GM12878 (cell line): ENCODE measurements at regions not wholly inside any gene's neighbourhood (a gene's known extent, or its start where the extent isn't known, plus 50 kb on each side); places are given as distances from the start of the nearest gene placed in this dataset.

Experiments used
- ATAC-seq: fragments of 200-7000 bp; cut with Tn5 transposase; 3 replicates; pipeline ENCODE4 v1.9.1; 2020; ENCODE audit warnings: mild to moderate bottlenecking, moderate library complexity
- BruUV-seq: library from RNA; stranded (reverse); fragments of 400-500 nt; replicated peaks from 2 replicates; lab custom pipeline; 2021; lab: Mats Ljungman, UMichigan
- CTCF ChIA-PET: fragments of 300-600 bp; sonication (Branson Sonifier 250); formaldehyde crosslinking; extraction: SDS; loops from one replicate; lab custom pipeline; 2021; ENCODE audit warnings: inconsistent platforms; lab: Yijun Ruan, JAX
- POLR2A ChIA-PET: fragments of 350-600 bp; formaldehyde crosslinking; extraction: SDS; loops from one replicate; lab custom pipeline; 2021; ENCODE audit warnings: inconsistent platforms; lab: Charles Lee
- RAD21 ChIA-PET: fragments of 300-600 bp; sonication (Branson Sonifier 250); formaldehyde crosslinking; loops from one replicate; lab custom pipeline; 2023; ENCODE audit warnings: antibody characterized with exemption; ENCODE audit not compliant: unreplicated experiment; lab: Charles Lee
- SMC1A ChIA-PET: fragments of 300-600 bp; sonication (Branson Sonifier 250); formaldehyde crosslinking; loops from one replicate; lab custom pipeline; 2023; ENCODE audit not compliant: unreplicated experiment, uncharacterized antibody; lab: Charles Lee
- DNase-seq: peaks from one replicate; pipeline ENCODE4 v3.0.0-alpha.2; 2011; ENCODE audit warnings: low read depth, low spot score
- FAIRE-seq: peaks from 3 replicates; lab custom pipeline; 2011; peaks lifted over from hg19 to GRCh38; lab: Jason Lieb, UNC
- H2AFZ ChIP-seq: 2 replicates; pipeline ENCODE4 v1.6.0; 2011; ENCODE audit warnings: low read depth, low read length, control low read depth; ENCODE audit not compliant: control insufficient read depth
- H3K27ac ChIP-seq: 2 replicates; pipeline ENCODE4 v1.5.1; 2011; ENCODE audit warnings: control low read depth; ENCODE audit not compliant: control insufficient read depth, insufficient read depth
- H3K27me3 ChIP-seq, 2 experiments: replicated peaks in 1 of 2; 2 replicates each; pipeline versions ENCODE4 v1.6.0 to v1.6.1; 2011; ENCODE audit warnings: low read length in 1 of 2; ENCODE audit not compliant: control insufficient read depth in 2 of 2, insufficient read depth in 2 of 2
- H3K36me3 ChIP-seq, 2 experiments: 2 replicates each; pipeline ENCODE4 v1.5.1; 2011; ENCODE audit warnings: low read length in 1 of 2; ENCODE audit not compliant: control insufficient read depth in 2 of 2, insufficient read depth in 2 of 2
- H3K4me1 ChIP-seq: 2 replicates; pipeline ENCODE4 v1.6.1; 2011; ENCODE audit warnings: mild to moderate bottlenecking, low read length, moderate library complexity, mixed read lengths; ENCODE audit not compliant: control insufficient read depth, insufficient read depth
- H3K4me2 ChIP-seq: 2 replicates; pipeline ENCODE4 v1.6.0; 2011; ENCODE audit warnings: control low read depth; ENCODE audit not compliant: control insufficient read depth, insufficient read depth
- H3K4me3 ChIP-seq: fragments of 200-600 bp; sonication (generic); 2 replicates; pipeline ENCODE4 v1.5.1; 2016
- H3K79me2 ChIP-seq: 2 replicates; pipeline ENCODE4 v1.6.0; 2011; ENCODE audit warnings: low read length; ENCODE audit not compliant: control insufficient read depth, insufficient read depth
- H3K9ac ChIP-seq: 2 replicates; pipeline ENCODE4 v1.8.0; 2011; ENCODE audit warnings: low read length, control low read depth, mixed read lengths; ENCODE audit not compliant: control insufficient read depth, insufficient read depth
- H3K9me3 ChIP-seq: replicated peaks from 3 replicates; pipeline ENCODE4 v1.5.1; 2011; ENCODE audit warnings: mild to moderate bottlenecking, low read length; ENCODE audit not compliant: control insufficient read depth, insufficient read depth
- H4K20me1 ChIP-seq: 2 replicates; pipeline ENCODE4 v1.6.0; 2011; ENCODE audit not compliant: control insufficient read depth, insufficient read depth
- CTCF ChIP-seq, 3 experiments: IDR thresholded peaks in 2 of 3; conservative IDR thresholded peaks in 1 of 3; 2 replicates each; pipeline ENCODE4 v1.5.1; 2011; ENCODE audit warnings: low read depth in 3 of 3, low read length in 3 of 3, mild to moderate bottlenecking in 3 of 3, control low read depth in 2 of 3, moderate library complexity in 2 of 3, inconsistent platforms in 1 of 3, mixed read lengths in 1 of 3; ENCODE audit not compliant: control insufficient read depth in 2 of 3, insufficient read depth in 1 of 3; ENCODE audit errors: extremely low read depth in 1 of 3
- NBN ChIP-seq: fragments of 450-650 bp; IDR thresholded peaks from 2 replicates; pipeline ENCODE4 v1.6.1; 2016
- POLR2AphosphoS5 ChIP-seq: IDR thresholded peaks from 2 replicates; pipeline ENCODE4 v1.6.1; 2011; ENCODE audit warnings: mild to moderate bottlenecking, low read length, inconsistent platforms
- RELA ChIP-seq: fragments of 450-650 bp; IDR thresholded peaks from 2 replicates; pipeline ENCODE4 v1.8.0; 2014; ENCODE audit warnings: borderline replicate concordance; ENCODE audit not compliant: partially characterized antibody
- STAT3 ChIP-seq: IDR thresholded peaks from 2 replicates; pipeline ENCODE4 v1.6.1; 2011; ENCODE audit warnings: low read depth, low read length, improper control_type of control experiment
- WGBS: methylation state at CpG from one replicate; pipeline ENCODE4 v1.1.6; 2016; ENCODE audit warnings: low lambda C conversion rate; ENCODE audit not compliant: insufficient replicate concordance, insufficient coverage; ENCODE audit errors: missing lambda C conversion rate; 5-methylcytosine and 5-hydroxymethylcytosine counted together
- in situ Hi-C: fragments of 300-500 bp; cut with MboI; formaldehyde crosslinking; loops from 9 replicates; pipeline ENCODE4 v1.14.3; 2018; ENCODE audit warnings: mixed read lengths
- intact Hi-C: fragments of 100-400 bp; cut with micrococcal nuclease; formaldehyde crosslinking; loops from one replicate; pipeline ENCODE4 v1.14.2; 2022; ENCODE audit not compliant: unreplicated experiment
- TF ChIP-seq, protein P1 (sequence below): IDR thresholded peaks from 2 replicates; pipeline ENCODE4 v1.6.1; 2012; ENCODE audit warnings: low read depth, low read length, improper control_type of control experiment
- TF ChIP-seq, protein P2 (sequence below): fragments of 450-650 bp; IDR thresholded peaks from 2 replicates; pipeline ENCODE4 v1.6.1; 2017; ENCODE audit warnings: antibody characterized with exemption, mild to moderate bottlenecking, moderate library complexity

DNA sequence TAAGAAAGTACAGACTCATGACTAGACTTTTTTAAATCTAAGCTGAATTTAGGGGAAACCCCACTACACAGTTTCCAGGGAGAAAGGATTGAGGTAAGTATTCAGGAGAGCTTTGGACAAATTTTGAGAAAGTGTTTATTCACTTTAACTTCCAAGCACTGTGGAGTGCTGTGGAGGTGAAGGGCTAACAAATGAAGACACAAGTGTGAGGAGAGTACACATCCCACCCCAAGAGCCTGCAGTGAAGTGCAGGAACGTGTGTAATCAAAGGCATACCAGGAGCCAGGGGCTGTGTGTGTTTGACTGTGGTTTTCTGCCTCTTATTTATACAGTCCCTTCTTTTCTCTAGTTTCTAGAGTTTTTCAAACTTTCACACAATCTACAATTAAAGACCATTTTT is 118.3 kb downstream of the CMPK2 start:
- Histone ChIP-seq H3K4me1 (no peaks in the 10 kb centered on the region), H3K27me3 (no peaks in the 10 kb centered on the region), H3K4me2 (no peak overlapping the region), H3K36me3 (no peaks in the 10 kb centered on the region), H4K20me1 (no peaks in the 10 kb centered on the region), H3K9me3 (no peaks in the 10 kb centered on the region), H3K27ac (no peak overlapping the region), H3K79me2 (no peaks in the 10 kb centered on the region), H3K4me3 (no peak overlapping the region), H2AFZ (no peak overlapping the region), H3K9ac (no peak overlapping the region)
- WGBS = 0% methylated on average over 1 of the region's 1 CpG
- intact Hi-C loops (no loop called here), in situ Hi-C loops (no loop called here)
- ChIA-PET SMC1A (no interaction called here), RAD21 (interaction anchor here (0.8 kb wide), 1 partner anchor 27 kb away, joined by 3 read pairs; no protein-coding TSS in a partner anchor), POLR2A (no interaction called here), CTCF (interaction anchor here (1.4 kb wide), 1 partner anchor 25 kb away, joined by 3 read pairs; no protein-coding TSS in a partner anchor)
- TF ChIP-seq, protein P1, sequence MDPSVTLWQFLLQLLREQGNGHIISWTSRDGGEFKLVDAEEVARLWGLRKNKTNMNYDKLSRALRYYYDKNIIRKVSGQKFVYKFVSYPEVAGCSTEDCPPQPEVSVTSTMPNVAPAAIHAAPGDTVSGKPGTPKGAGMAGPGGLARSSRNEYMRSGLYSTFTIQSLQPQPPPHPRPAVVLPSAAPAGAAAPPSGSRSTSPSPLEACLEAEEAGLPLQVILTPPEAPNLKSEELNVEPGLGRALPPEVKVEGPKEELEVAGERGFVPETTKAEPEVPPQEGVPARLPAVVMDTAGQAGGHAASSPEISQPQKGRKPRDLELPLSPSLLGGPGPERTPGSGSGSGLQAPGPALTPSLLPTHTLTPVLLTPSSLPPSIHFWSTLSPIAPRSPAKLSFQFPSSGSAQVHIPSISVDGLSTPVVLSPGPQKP = no peak
- TF ChIP-seq POLR2AphosphoS5 = no peak
- TF ChIP-seq NBN = no peak
- no peak for ATAC-seq
- FAIRE-seq = no peak
- no peak for DNase-seq
- no TSS peak for BruUV-seq

DNA sequence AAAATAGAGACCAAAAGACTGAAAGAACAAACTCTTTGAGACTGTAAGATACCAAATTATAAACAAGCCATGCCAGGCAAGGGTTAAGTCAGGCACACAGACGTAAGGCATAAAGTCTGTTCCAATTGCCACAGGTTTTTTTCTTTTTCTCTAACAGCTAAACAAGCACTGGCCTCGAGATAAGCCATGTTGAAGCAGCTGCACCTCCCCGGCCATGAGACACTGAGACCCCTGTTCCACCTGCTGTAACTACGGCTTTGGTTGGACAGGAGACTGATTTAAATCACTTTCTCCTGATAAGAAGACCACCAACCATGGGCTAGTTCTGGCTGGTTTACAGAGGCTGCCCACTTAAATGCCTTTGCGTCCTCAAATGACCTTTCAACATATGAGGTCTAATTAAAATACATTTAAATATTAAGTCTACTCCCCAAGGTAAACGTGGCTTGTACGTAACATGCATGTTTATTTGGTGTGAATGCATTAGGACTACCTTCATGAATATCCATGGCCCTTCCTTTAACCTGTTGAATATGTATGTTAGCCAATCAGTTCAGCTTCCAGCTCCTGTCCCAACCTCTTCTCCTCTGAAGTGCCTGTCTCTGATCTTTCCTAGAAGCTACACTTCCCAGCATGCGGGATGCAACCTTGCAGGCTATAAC is 117.2 kb downstream of the CMPK2 start:
- no peak overlapping the region for H3K4me2 ChIP-seq
- intact Hi-C loops = no loop called here
- no peak overlapping the region for H3K9ac ChIP-seq
- no peak overlapping the region for H2AFZ ChIP-seq
- H3K9me3 ChIP-seq = no peaks in the 10 kb centered on the region
- H3K79me2 ChIP-seq = no peaks in the 10 kb centered on the region
- ATAC-seq (no peak), FAIRE-seq (no peak), DNase-seq (no peak)
- no peaks in the 10 kb centered on the region for H3K27me3 ChIP-seq
- no peaks in the 10 kb centered on the region for H4K20me1 ChIP-seq
- ChIA-PET POLR2A (no interaction called here), SMC1A (no interaction called here), CTCF (interaction anchor here (1.4 kb wide), 1 partner anchor 24 kb away, joined by 3 read pairs; no protein-coding TSS in a partner anchor), RAD21 (no interaction called here)
- in situ Hi-C loops = no loop called here
- no peak overlapping the region for H3K27ac ChIP-seq
- WGBS = 10% methylated on average over 8 of the region's 8 CpGs
- H3K36me3 ChIP-seq = no peaks in the 10 kb centered on the region
- no TSS peak for BruUV-seq
- no peaks in the 10 kb centered on the region for H3K4me1 ChIP-seq
- no peak overlapping the region for H3K4me3 ChIP-seq
- TF ChIP-seq STAT3 (no peak), CTCF (IDR thresholded peaks at IDR 0.05 in 2 of 3, conservative IDR thresholded peaks at IDR 0.05 in 1 of 3; ENCODE audit: control insufficient read depth in 2 of 3, extremely low read depth in 1 of 3, insufficient read depth in 1 of 3, low read depth in 3 of 3, low read length in 3 of 3) (no peak), RELA (no peak)
- TF ChIP-seq, protein P2, sequence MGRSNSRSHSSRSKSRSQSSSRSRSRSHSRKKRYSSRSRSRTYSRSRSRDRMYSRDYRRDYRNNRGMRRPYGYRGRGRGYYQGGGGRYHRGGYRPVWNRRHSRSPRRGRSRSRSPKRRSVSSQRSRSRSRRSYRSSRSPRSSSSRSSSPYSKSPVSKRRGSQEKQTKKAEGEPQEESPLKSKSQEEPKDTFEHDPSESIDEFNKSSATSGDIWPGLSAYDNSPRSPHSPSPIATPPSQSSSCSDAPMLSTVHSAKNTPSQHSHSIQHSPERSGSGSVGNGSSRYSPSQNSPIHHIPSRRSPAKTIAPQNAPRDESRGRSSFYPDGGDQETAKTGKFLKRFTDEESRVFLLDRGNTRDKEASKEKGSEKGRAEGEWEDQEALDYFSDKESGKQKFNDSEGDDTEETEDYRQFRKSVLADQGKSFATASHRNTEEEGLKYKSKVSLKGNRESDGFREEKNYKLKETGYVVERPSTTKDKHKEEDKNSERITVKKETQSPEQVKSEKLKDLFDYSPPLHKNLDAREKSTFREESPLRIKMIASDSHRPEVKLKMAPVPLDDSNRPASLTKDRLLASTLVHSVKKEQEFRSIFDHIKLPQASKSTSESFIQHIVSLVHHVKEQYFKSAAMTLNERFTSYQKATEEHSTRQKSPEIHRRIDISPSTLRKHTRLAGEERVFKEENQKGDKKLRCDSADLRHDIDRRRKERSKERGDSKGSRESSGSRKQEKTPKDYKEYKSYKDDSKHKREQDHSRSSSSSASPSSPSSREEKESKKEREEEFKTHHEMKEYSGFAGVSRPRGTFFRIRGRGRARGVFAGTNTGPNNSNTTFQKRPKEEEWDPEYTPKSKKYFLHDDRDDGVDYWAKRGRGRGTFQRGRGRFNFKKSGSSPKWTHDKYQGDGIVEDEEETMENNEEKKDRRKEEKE = no peak
